ENCODE measurements at regions not wholly inside any gene's neighbourhood (a gene's known extent, or its start where the extent isn't known, plus 50 kb on each side); places are given as distances from the start of the nearest gene placed in this dataset.

DNA sequence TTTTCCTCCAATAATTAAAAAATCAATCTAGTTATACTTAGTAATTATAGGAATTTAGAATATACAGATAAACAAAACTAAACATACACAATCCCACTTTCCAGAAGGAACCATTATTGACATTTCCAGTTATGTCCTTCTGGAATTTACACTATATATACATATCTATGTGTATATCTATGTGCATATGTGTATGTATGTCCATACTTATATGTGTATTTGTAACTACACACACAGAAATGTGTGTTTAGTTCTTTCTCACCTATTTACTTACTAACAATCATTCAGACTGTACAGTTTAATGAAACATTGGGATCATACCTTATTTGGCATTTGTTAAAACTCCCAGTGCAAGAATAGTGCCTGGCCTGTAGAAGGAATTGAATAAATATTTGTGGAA, 126.4 kb downstream of the FHIP1A start:
- TF ChIP-seq, protein P1, sequence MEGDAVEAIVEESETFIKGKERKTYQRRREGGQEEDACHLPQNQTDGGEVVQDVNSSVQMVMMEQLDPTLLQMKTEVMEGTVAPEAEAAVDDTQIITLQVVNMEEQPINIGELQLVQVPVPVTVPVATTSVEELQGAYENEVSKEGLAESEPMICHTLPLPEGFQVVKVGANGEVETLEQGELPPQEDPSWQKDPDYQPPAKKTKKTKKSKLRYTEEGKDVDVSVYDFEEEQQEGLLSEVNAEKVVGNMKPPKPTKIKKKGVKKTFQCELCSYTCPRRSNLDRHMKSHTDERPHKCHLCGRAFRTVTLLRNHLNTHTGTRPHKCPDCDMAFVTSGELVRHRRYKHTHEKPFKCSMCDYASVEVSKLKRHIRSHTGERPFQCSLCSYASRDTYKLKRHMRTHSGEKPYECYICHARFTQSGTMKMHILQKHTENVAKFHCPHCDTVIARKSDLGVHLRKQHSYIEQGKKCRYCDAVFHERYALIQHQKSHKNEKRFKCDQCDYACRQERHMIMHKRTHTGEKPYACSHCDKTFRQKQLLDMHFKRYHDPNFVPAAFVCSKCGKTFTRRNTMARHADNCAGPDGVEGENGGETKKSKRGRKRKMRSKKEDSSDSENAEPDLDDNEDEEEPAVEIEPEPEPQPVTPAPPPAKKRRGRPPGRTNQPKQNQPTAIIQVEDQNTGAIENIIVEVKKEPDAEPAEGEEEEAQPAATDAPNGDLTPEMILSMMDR (IDR thresholded peaks at IDR 0.05; ENCODE audit: insufficient read depth, low read depth, low read length), result no peak
- no peak for TF ChIP-seq EZH2 (IDR thresholded peaks at IDR 0.05; ENCODE audit: insufficient read depth, low read length)

Data from astrocyte (in vitro differentiated cells and primary cell).